ENCODE measurements at regions not wholly inside any gene's neighbourhood (a gene's known extent, or its start where the extent isn't known, plus 50 kb on each side); places are given as distances from the start of the nearest gene placed in this dataset.

DNA sequence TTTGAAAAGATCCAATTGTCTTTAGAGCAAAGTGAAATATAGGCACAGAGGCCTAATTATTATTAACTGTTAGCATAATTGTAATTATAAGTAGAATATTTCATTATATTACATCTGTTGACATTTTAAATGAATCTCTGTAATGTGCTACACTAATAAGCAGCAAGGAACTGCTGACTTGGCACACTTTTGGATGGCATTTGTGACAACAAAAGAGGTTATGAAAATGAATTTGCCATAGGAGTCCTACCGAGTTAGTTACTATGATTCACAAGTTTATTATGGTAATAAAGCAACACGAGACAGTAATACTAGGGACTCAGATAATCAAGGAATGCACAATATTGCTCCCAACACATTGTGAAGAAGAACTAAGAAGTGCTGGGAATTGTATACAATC, 213.8 kb upstream of the PCDH9 start:
- Histone ChIP-seq H3K4me1 (no peaks in the 10 kb centered on the region), H3K36me3 (ENCODE audit: low read depth, missing control alignments) (no peaks in the 10 kb centered on the region), H3K27me3 (no peaks in the 10 kb centered on the region), H3K4me3 (no peak overlapping the region), H3K27ac (no peak overlapping the region), H3K9me3 (no peaks in the 10 kb centered on the region)
- DNase-seq = no peak
- intact Hi-C loops (cut with DNase I; ENCODE audit: low total_unique reads) = no loop called here
- WGBS, 2 donors = 60 to 81% methylated on average over 2 of the region's 2 CpGs
- TF ChIP-seq, protein P1, sequence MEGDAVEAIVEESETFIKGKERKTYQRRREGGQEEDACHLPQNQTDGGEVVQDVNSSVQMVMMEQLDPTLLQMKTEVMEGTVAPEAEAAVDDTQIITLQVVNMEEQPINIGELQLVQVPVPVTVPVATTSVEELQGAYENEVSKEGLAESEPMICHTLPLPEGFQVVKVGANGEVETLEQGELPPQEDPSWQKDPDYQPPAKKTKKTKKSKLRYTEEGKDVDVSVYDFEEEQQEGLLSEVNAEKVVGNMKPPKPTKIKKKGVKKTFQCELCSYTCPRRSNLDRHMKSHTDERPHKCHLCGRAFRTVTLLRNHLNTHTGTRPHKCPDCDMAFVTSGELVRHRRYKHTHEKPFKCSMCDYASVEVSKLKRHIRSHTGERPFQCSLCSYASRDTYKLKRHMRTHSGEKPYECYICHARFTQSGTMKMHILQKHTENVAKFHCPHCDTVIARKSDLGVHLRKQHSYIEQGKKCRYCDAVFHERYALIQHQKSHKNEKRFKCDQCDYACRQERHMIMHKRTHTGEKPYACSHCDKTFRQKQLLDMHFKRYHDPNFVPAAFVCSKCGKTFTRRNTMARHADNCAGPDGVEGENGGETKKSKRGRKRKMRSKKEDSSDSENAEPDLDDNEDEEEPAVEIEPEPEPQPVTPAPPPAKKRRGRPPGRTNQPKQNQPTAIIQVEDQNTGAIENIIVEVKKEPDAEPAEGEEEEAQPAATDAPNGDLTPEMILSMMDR (IDR thresholded peaks at IDR 0.05) = no peak
- no peak for TF ChIP-seq POLR2A (IDR thresholded peaks at IDR 0.05)

GRCh38 chr13:67440236-67440975, 210.3 kb upstream of the PCDH9 start:
- no peaks in the 10 kb centered on the region for H3K36me3 ChIP-seq (ENCODE audit: low read depth, missing control alignments)
- no peak overlapping the region for H3K4me3 ChIP-seq
- WGBS, 2 donors = 44 to 56% methylated on average over 5 of the region's 5 CpGs
- H3K9me3 ChIP-seq = no peaks in the 10 kb centered on the region
- no peaks in the 10 kb centered on the region for H3K4me1 ChIP-seq
- no peak for TF ChIP-seq POLR2A (IDR thresholded peaks at IDR 0.05)
- TF ChIP-seq, protein P1 (IDR thresholded peaks at IDR 0.05) = no peak
- no peak overlapping the region for H3K27ac ChIP-seq
- no peak for DNase-seq
- no peaks in the 10 kb centered on the region for H3K27me3 ChIP-seq
- intact Hi-C loops (cut with DNase I; ENCODE audit: low total_unique reads) = no loop called here

DNA sequence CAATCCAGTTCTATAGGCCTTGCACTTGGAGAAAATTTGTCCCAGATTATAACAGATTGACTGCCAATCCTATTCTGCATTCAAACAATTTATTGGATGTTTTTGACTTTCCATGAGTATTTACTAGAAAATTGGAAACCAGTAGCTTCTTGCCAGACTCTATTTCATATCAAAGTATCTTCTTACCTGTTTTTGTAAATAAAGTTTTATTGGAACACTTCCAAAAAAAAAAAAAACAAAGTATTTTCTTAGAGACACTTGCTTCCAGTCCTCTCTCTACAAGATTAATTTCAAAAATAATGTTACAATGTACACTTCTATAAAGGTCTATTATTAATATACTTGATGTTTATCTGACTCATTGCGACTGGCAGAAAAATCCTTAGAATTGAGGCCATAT, 209.2 kb upstream of the PCDH9 start:
- Histone ChIP-seq H3K9me3 (no peaks in the 10 kb centered on the region), H3K4me1 (no peaks in the 10 kb centered on the region), H3K27me3 (no peaks in the 10 kb centered on the region), H3K27ac (no peak overlapping the region), H3K36me3 (ENCODE audit: low read depth, missing control alignments) (no peaks in the 10 kb centered on the region), H3K4me3 (no peak overlapping the region)
- intact Hi-C loops (cut with DNase I; ENCODE audit: low total_unique reads) = no loop called here
- TF ChIP-seq POLR2A (IDR thresholded peaks at IDR 0.05) = no peak
- no peak for DNase-seq
- 58% methylated on average over 1 of the region's 1 CpG for WGBS, 2 donors

DNA sequence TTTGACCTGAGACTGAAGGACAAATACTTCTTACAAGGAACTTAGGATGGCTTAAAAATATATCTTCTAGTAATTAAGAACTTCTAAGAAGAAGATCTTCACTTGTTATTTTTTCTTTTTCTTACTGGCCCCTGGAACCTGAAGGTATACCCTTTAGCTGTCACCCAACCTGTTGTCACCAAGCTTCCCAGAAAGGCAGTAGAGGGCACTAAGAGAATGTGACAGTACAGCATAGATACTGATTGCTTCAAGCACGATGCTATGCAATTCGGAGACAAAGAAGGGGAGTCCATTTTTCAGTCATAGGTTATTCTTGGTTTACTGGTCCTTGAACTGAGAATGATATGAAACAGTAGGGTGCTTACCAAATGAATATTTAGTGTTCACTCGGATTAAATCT, 208.3 kb upstream of the PCDH9 start:
- no peak for TF ChIP-seq POLR2A (IDR thresholded peaks at IDR 0.05)
- TF ChIP-seq, protein P1 (IDR thresholded peaks at IDR 0.05) = no peak
- Histone ChIP-seq H3K4me3 (no peak overlapping the region), H3K27ac (no peak overlapping the region), H3K27me3 (no peaks in the 10 kb centered on the region), H3K9me3 (no peaks in the 10 kb centered on the region), H3K36me3 (ENCODE audit: low read depth, missing control alignments) (no peaks in the 10 kb centered on the region), H3K4me1 (no peaks in the 10 kb centered on the region)
- intact Hi-C loops (cut with DNase I; ENCODE audit: low total_unique reads) = no loop called here
- DNase-seq = no peak
- 61 to 70% methylated on average over 3 of the region's 3 CpGs for WGBS, 2 donors

- H3K27ac ChIP-seq = no peak overlapping the region
- H3K36me3 ChIP-seq (ENCODE audit: low read depth, missing control alignments) = no peaks in the 10 kb centered on the region
- H3K4me3 ChIP-seq = no peak overlapping the region
- 43 to 53% methylated on average over 5 of the region's 5 CpGs for WGBS, 2 donors
- no peaks in the 10 kb centered on the region for H3K27me3 ChIP-seq
- intact Hi-C loops (cut with DNase I; ENCODE audit: low total_unique reads) = no loop called here
- no peaks in the 10 kb centered on the region for H3K9me3 ChIP-seq
- H3K4me1 ChIP-seq = no peaks in the 10 kb centered on the region
- DNase-seq = no peak
- no peak for TF ChIP-seq POLR2A (IDR thresholded peaks at IDR 0.05)
- TF ChIP-seq, protein P1 (IDR thresholded peaks at IDR 0.05) = no peak
Observed at GRCh38 chr13:67437244-67437643, 207.1 kb upstream of the PCDH9 start.
